H1 (cell line): ENCODE measurements at regions not wholly inside any gene's neighbourhood (a gene's known extent, or its start where the extent isn't known, plus 50 kb on each side); places are given as distances from the start of the nearest gene placed in this dataset.

ENCODE experiments used
- CTCF ChIA-PET: fragments of 300-600 bp; sonication (Branson Sonifier 250); formaldehyde crosslinking; loops from one replicate; lab custom pipeline; 2021; ENCODE audit not compliant: partially characterized antibody; lab: Charles Lee
- POLR2A ChIA-PET: fragments of 300-600 bp; sonication (Branson Sonifier 250); formaldehyde crosslinking; loops from one replicate; lab custom pipeline; 2021; ENCODE audit warnings: inconsistent platforms; ENCODE audit not compliant: partially characterized antibody; lab: Charles Lee
- DNase-seq, 2 experiments: peaks; one replicate each; pipeline versions ENCODE4 v3.0.0 to v3.0.0-alpha.2; 2010 to 2022; ENCODE audit warnings: low spot score in 2 of 2, low read depth in 1 of 2, mixed read lengths in 1 of 2
- FAIRE-seq: peaks from 2 replicates; lab custom pipeline; 2011; peaks lifted over from hg19 to GRCh38; lab: Jason Lieb, UNC
- H2AFZ ChIP-seq: 2 replicates; pipeline ENCODE4 v1.8.1; 2012; ENCODE audit warnings: low read length, inconsistent platforms
- H2AK5ac ChIP-seq: 2 replicates; pipeline ENCODE4 v1.6.1; 2013; ENCODE audit warnings: low read depth, low read length
- H2BK120ac ChIP-seq: replicated peaks from 2 replicates; pipeline ENCODE3; 2013; ENCODE audit warnings: low read depth, low read length, inconsistent platforms
- H2BK12ac ChIP-seq: 2 replicates; pipeline ENCODE4 v1.6.1; 2013; ENCODE audit warnings: low read depth, low read length
- H2BK15ac ChIP-seq: 2 replicates; pipeline ENCODE4 v1.6.1; 2013; ENCODE audit warnings: low read length
- H2BK20ac ChIP-seq: 2 replicates; pipeline ENCODE4 v1.6.1; 2013; ENCODE audit warnings: low read length
- H2BK5ac ChIP-seq: 2 replicates; pipeline ENCODE4 v1.6.1; 2013; ENCODE audit warnings: low read depth, low read length
- H3K14ac ChIP-seq: 2 replicates; pipeline ENCODE4 v1.6.1; 2013; ENCODE audit warnings: inconsistent platforms; ENCODE audit not compliant: insufficient read length
- H3K18ac ChIP-seq: 2 replicates; pipeline ENCODE4 v1.6.1; 2013; ENCODE audit warnings: low read length; ENCODE audit errors: extremely low read depth
- H3K23ac ChIP-seq: 2 replicates; pipeline ENCODE4 v1.6.1; 2013; ENCODE audit warnings: inconsistent platforms; ENCODE audit not compliant: insufficient read length
- H3K23me2 ChIP-seq: 2 replicates; pipeline ENCODE4 v1.6.1; 2013; ENCODE audit warnings: low read depth, low read length
- H3K27ac ChIP-seq: 2 replicates; pipeline ENCODE4 v1.6.1; 2011; ENCODE audit warnings: low read depth, low read length, inconsistent platforms
- H3K27me3 ChIP-seq, 4 experiments: replicated peaks in 1 of 4; 1 replicate in 1 of 4; 2 replicates in 3 of 4; pipeline versions ENCODE4 v1.6.1 to v1.8.1; 2011 to 2013; ENCODE audit warnings: low read length in 3 of 4, mild to moderate bottlenecking in 3 of 4, inconsistent platforms in 2 of 4, mixed read lengths in 2 of 4, moderate library complexity in 1 of 4; ENCODE audit not compliant: control insufficient read depth in 3 of 4, insufficient read depth in 3 of 4; ENCODE audit errors: extremely low read depth in 1 of 4
- H3K36me3 ChIP-seq, 4 experiments: 2 replicates each; pipeline versions ENCODE4 v1.6.1 to v1.8.1; 2011 to 2013; ENCODE audit warnings: mild to moderate bottlenecking in 4 of 4, low read length in 3 of 4, moderate library complexity in 2 of 4, control low read depth in 1 of 4, inconsistent platforms in 1 of 4; ENCODE audit not compliant: insufficient read depth in 4 of 4, control insufficient read depth in 2 of 4
- H3K4ac ChIP-seq: replicated peaks from 2 replicates; pipeline ENCODE3; 2013; ENCODE audit warnings: low read length, low read depth, mixed read lengths, inconsistent platforms; ENCODE audit not compliant: insufficient read length
- H3K4me1 ChIP-seq, 4 experiments: replicated peaks in 1 of 4; 1 replicate in 1 of 4; 2 replicates in 3 of 4; pipeline versions ENCODE4 v1.6.1 to v1.8.1; 2011 to 2013; ENCODE audit warnings: low read length in 3 of 4, inconsistent platforms in 2 of 4, mixed read lengths in 1 of 4; ENCODE audit not compliant: insufficient read depth in 4 of 4, control insufficient read depth in 3 of 4
- H3K4me2 ChIP-seq, 2 experiments: 2 replicates each; pipeline versions ENCODE4 v1.6.1 to v1.8.1; 2011 to 2013; ENCODE audit warnings: low read depth in 2 of 2, low read length in 2 of 2, control low read depth in 1 of 2, inconsistent platforms in 1 of 2, mild to moderate bottlenecking in 1 of 2; ENCODE audit not compliant: insufficient read depth in 1 of 2
- H3K4me3 ChIP-seq, 4 experiments: fragments of 200-600, 300-600 bp in 1 of 4; sonication (generic), shearing (Covaris generic), sonication (Bioruptor Twin) in 1 of 4; 2 replicates each; pipeline versions ENCODE4 v1.5.1 to v1.8.1; 2011 to 2016; ENCODE audit warnings: low read length in 4 of 4, low read depth in 3 of 4, control low read depth in 2 of 4, inconsistent platforms in 2 of 4, mild to moderate bottlenecking in 2 of 4, mixed read lengths in 1 of 4, moderate library complexity in 1 of 4; ENCODE audit not compliant: insufficient read depth in 2 of 4; ENCODE audit errors: extremely low read depth in 1 of 4
- H3K56ac ChIP-seq: replicated peaks from 2 replicates; pipeline ENCODE3; 2013; ENCODE audit warnings: low read depth, mild to moderate bottlenecking, mixed read lengths, low read length, inconsistent platforms; ENCODE audit not compliant: insufficient read length
- H3K79me1 ChIP-seq: 2 replicates; pipeline ENCODE4 v1.6.1; 2013; ENCODE audit warnings: low read depth, low read length, control low read depth
- H3K79me2 ChIP-seq, 2 experiments: 2 replicates each; pipeline versions ENCODE4 v1.6.1 to v1.8.1; 2012 to 2013; ENCODE audit warnings: low read length in 2 of 2, mild to moderate bottlenecking in 2 of 2, inconsistent platforms in 1 of 2; ENCODE audit not compliant: insufficient read depth in 2 of 2, control insufficient read depth in 1 of 2
- H3K9ac ChIP-seq, 4 experiments: replicated peaks in 1 of 4; 1 replicate in 1 of 4; 2 replicates in 3 of 4; pipeline versions ENCODE4 v1.6.1 to v1.8.1; 2011 to 2013; ENCODE audit warnings: low read depth in 3 of 4, low read length in 3 of 4, control low read depth in 2 of 4, mild to moderate bottlenecking in 2 of 4, moderate library complexity in 2 of 4, inconsistent platforms in 1 of 4; ENCODE audit errors: extremely low read depth in 1 of 4
- H3K9me3 ChIP-seq, 2 experiments: 2 replicates each; pipeline versions ENCODE4 v1.6.1 to v1.8.1; 2012 to 2013; ENCODE audit warnings: mild to moderate bottlenecking in 2 of 2, moderate library complexity in 2 of 2, control low read depth in 1 of 2, inconsistent platforms in 1 of 2, low read depth in 1 of 2, low read length in 1 of 2, mixed read lengths in 1 of 2; ENCODE audit not compliant: insufficient read depth in 2 of 2
- H4K20me1 ChIP-seq, 2 experiments: replicated peaks in 1 of 2; 2 replicates each; pipeline versions ENCODE3 to v1.8.1; 2011 to 2013; ENCODE audit warnings: inconsistent platforms in 2 of 2, low read length in 2 of 2, mild to moderate bottlenecking in 1 of 2; ENCODE audit not compliant: insufficient read depth in 2 of 2, control insufficient read depth in 1 of 2
- H4K5ac ChIP-seq: 2 replicates; pipeline ENCODE4 v1.6.1; 2013; ENCODE audit warnings: low read length, low read depth, mixed read lengths, inconsistent platforms; ENCODE audit not compliant: insufficient read length
- H4K8ac ChIP-seq: 2 replicates; pipeline ENCODE4 v1.8.0; 2013; ENCODE audit warnings: mild to moderate bottlenecking, moderate library complexity, low read length, inconsistent platforms; ENCODE audit not compliant: insufficient read depth; ENCODE audit errors: extremely low read depth
- H4K91ac ChIP-seq: replicated peaks from 2 replicates; pipeline ENCODE3; 2013; ENCODE audit warnings: low read length, mixed read lengths, inconsistent platforms; ENCODE audit not compliant: insufficient read length
- ASH2L ChIP-seq: fragments of 200-600, 300-600 bp; sonication (generic); IDR thresholded peaks from one replicate; pipeline ENCODE4 v1.7.1; 2017; ENCODE audit warnings: low read length
- ATF2 ChIP-seq: IDR thresholded peaks from 2 replicates; pipeline ENCODE4 v1.6.1; 2012; ENCODE audit warnings: low read length, inconsistent platforms
- FOSL1 ChIP-seq: IDR thresholded peaks from 2 replicates; pipeline ENCODE4 v1.6.1; 2011; ENCODE audit warnings: mild to moderate bottlenecking, low read depth, low read length, moderate library complexity; ENCODE audit not compliant: insufficient read depth
- HDAC2 ChIP-seq, 2 experiments: fragments of 300-600 bp in 1 of 2; sonication (generic) in 1 of 2; IDR thresholded peaks; 2 replicates each; pipeline ENCODE4 v1.6.1; 2011 to 2012; ENCODE audit warnings: low read depth in 2 of 2, low read length in 2 of 2, mild to moderate bottlenecking in 2 of 2, moderate library complexity in 2 of 2, borderline replicate concordance in 1 of 2, inconsistent platforms in 1 of 2
- HDAC6 ChIP-seq: IDR thresholded peaks from one replicate; pipeline ENCODE4 v1.7.1; 2012; ENCODE audit warnings: low read depth, mild to moderate bottlenecking, inconsistent platforms, low read length, moderate library complexity
- JUN ChIP-seq: IDR thresholded peaks from 2 replicates; pipeline ENCODE4 v1.6.1; 2011; ENCODE audit warnings: low read depth, mild to moderate bottlenecking, improper control_type of control experiment, low read length
- NRF1 ChIP-seq: IDR thresholded peaks from 2 replicates; pipeline ENCODE4 v1.6.1; 2011; ENCODE audit warnings: mild to moderate bottlenecking, low read depth, low read length, improper control_type of control experiment
- WGBS, 2 experiments: shearing (Covaris generic) in 1 of 2; methylation state at CpG; one replicate each; pipeline versions ENCODE4 v1.1.6 to v1.1.7; 2013 to 2015; ENCODE audit warnings: low lambda C conversion rate in 2 of 2, mixed read lengths in 2 of 2, inconsistent platforms in 1 of 2, low coverage in 1 of 2, missing lambda C conversion rate in 1 of 2; ENCODE audit not compliant: insufficient replicate concordance in 2 of 2, insufficient coverage in 1 of 2, insufficient read length in 1 of 2; ENCODE audit errors: extremely low coverage in 1 of 2, missing lambda C conversion rate in 1 of 2; 5-methylcytosine and 5-hydroxymethylcytosine counted together

- CTCF ChIA-PET: interaction anchor here (0.6 to 2.5 kb wide), 6 partner anchors 15 to 129 kb away, joined by 3 to 6 read pairs (median 3); no protein-coding TSS in a partner anchor
- H3K36me3 ChIP-seq: no peaks in the 10 kb centered on the region
Measured at GRCh38 chr13:109608503-109608902, 177.9 kb downstream of the IRS2 start.

More at GRCh38 chr13:109608503-109608902, 177.9 kb downstream of the IRS2 start:
- POLR2A ChIA-PET: interaction anchor here (0.6 kb wide), 2 partner anchors 91 to 409 kb away, joined by 3 to 4 read pairs; no protein-coding TSS in a partner anchor
- H3K27me3 ChIP-seq: no peaks in the 10 kb centered on the region
- no peak overlapping the region for H2BK15ac ChIP-seq
- no peak overlapping the region for H3K18ac ChIP-seq
- no peak overlapping the region for H2BK20ac ChIP-seq
- H4K8ac ChIP-seq: no peak overlapping the region
- 97% methylated on average over 3 of the region's 3 CpGs; no CpG with 5 or more reads in 1 of the 2 experiments for WGBS, 2 experiments
- H3K4me2 ChIP-seq: no peak overlapping the region
- no peaks in the 10 kb centered on the region for H3K79me2 ChIP-seq
- no peak overlapping the region for H2BK12ac ChIP-seq
- FAIRE-seq: no peak
- H3K23me2 ChIP-seq: no peaks in the 10 kb centered on the region
- H2BK120ac ChIP-seq: no peak overlapping the region
- H3K4me3 ChIP-seq: no peak overlapping the region
- H4K5ac ChIP-seq: no peak overlapping the region
- H3K27ac ChIP-seq: no peak overlapping the region
- no peak overlapping the region for H2AFZ ChIP-seq
- H3K9me3 ChIP-seq: no peaks in the 10 kb centered on the region
- H3K79me1 ChIP-seq: no peaks in the 10 kb centered on the region
- no peak overlapping the region for H3K56ac ChIP-seq
- no peak for DNase-seq
- H4K20me1 ChIP-seq: no peaks in the 10 kb centered on the region
- no peak overlapping the region for H4K91ac ChIP-seq
- no peak overlapping the region for H3K14ac ChIP-seq
- no peak for TF ChIP-seq ASH2L
- no peak for TF ChIP-seq NRF1
- TF ChIP-seq HDAC2 (IDR thresholded peaks at IDR 0.05; ENCODE audit: borderline replicate concordance in 1 of 2, low read depth in 2 of 2, low read length in 2 of 2): no peak
- TF ChIP-seq HDAC6: no peak
- no peak for TF ChIP-seq JUN
- no peak for TF ChIP-seq ATF2
- no peak for TF ChIP-seq FOSL1
- no peaks in the 10 kb centered on the region; a peak in 1 of 7 replicates for H3K4me1 ChIP-seq
- no peak overlapping the region for H3K4ac ChIP-seq
- H3K23ac ChIP-seq: no peak overlapping the region
- no peak overlapping the region for H3K9ac ChIP-seq
- H2AK5ac ChIP-seq: no peak overlapping the region
- no peak overlapping the region for H2BK5ac ChIP-seq
